ENCODE measurements at regions not wholly inside any gene's neighbourhood (a gene's known extent, or its start where the extent isn't known, plus 50 kb on each side); places are given as distances from the start of the nearest gene placed in this dataset.

DNA sequence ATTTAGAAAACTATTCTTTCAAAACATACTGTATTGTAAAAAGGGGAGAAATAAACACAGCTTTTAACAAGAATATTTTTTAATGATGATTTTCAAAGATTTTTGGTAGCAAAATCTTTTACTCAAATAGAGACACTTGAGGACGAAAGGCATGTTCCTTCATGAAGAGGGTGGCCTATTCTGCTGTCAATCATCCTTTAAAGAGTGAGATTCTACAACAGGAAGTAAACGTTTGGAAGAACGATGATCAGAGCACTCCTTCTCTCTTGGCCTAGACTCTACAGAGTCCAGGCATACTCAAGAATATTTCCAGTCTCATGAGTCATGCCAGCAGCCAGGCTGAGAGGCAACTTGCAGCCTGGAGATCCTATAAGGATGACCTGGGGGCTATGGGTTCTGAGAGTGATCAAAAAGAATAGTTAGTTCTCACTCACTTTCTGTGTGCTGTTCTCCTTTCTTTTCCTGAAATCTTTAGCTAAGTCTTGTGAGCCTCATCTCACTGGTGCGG, 62.4 kb upstream of the TCF4 start:
- ATAC-seq (no peak), DNase-seq (ENCODE audit: low spot score) (no peak)
- peaks cover 0 to 20% of the 10 kb centered on the region in 2 donors for H3K27me3 Mint-ChIP-seq
- no peaks in the 10 kb centered on the region for H3K4me1 Mint-ChIP-seq (ENCODE audit: low read depth in 2 of 2)
- no peak overlapping the region for H3K27ac Mint-ChIP-seq
- H3K36me3 Mint-ChIP-seq = no peaks in the 10 kb centered on the region
- H3K9me3 Mint-ChIP-seq = peaks cover 4% of the 10 kb centered on the region
- no peak overlapping the region for H3K4me3 Mint-ChIP-seq

DNA sequence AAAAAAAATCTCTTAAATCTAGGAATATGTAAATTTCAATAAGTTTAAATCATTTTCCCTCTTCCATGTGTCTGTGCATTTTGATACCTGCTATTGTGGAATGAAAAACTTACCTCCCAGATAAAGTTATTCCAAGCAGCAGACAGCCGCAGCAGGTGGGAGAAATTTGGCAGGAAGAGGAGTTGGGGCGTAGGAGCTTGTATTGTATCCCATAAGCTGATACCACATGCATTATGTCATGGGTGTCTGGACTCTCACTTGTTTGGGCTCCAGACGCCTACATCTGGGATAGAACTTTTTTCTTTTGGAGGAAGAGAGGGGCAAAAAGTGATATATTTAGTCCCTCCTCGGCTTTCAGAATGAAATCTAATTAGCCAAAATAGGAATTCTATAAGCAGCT, 59.3 kb upstream of the TCF4 start:
- H3K27me3 Mint-ChIP-seq = peaks cover 0 to 12% of the 10 kb centered on the region in 2 donors
- H3K36me3 Mint-ChIP-seq = no peaks in the 10 kb centered on the region
- H3K27ac Mint-ChIP-seq = no peak overlapping the region
- no peak for ATAC-seq
- no peaks in the 10 kb centered on the region for H3K9me3 Mint-ChIP-seq
- no peak overlapping the region for H3K4me3 Mint-ChIP-seq
- DNase-seq (ENCODE audit: low spot score) = no peak
- no peaks in the 10 kb centered on the region for H3K4me1 Mint-ChIP-seq (ENCODE audit: low read depth in 2 of 2)

- no peak overlapping the region for H3K27ac Mint-ChIP-seq
- no peaks in the 10 kb centered on the region for H3K27me3 Mint-ChIP-seq
- ATAC-seq (no peak), DNase-seq (ENCODE audit: low spot score) (no peak)
- no peaks in the 10 kb centered on the region for H3K9me3 Mint-ChIP-seq
- H3K4me3 Mint-ChIP-seq = no peak overlapping the region
- no peaks in the 10 kb centered on the region for H3K4me1 Mint-ChIP-seq (ENCODE audit: low read depth in 2 of 2)
- H3K36me3 Mint-ChIP-seq = peaks cover 8% of the 10 kb centered on the region
Observed at GRCh38 chr18:55642191-55642590, 54.2 kb upstream of the TCF4 start.

- DNase-seq (ENCODE audit: low spot score) (no peak), ATAC-seq (no peak)
- Mint-ChIP-seq H3K4me1 (ENCODE audit: low read depth in 2 of 2) (no peaks in the 10 kb centered on the region), H3K4me3 (no peak overlapping the region), H3K27ac (no peak overlapping the region), H3K9me3 (no peaks in the 10 kb centered on the region), H3K27me3 (no peaks in the 10 kb centered on the region), H3K36me3 (peaks cover 8% of the 10 kb centered on the region)
Observed at GRCh38 chr18:55641486-55641885, 53.5 kb upstream of the TCF4 start.
